GM21526 (cell line): ENCODE measurements at regions not wholly inside any gene's neighbourhood (a gene's known extent, or its start where the extent isn't known, plus 50 kb on each side); places are given as distances from the start of the nearest gene placed in this dataset.
"Not testable (repeated sequence)": the region's sequence is repeated elsewhere in the genome, so short reads cannot be mapped to it uniquely, and the experiment has no call there.

ENCODE experiments used
- ATAC-seq: cut with Tn5 transposase; IDR thresholded peaks from one replicate; pipeline ENCODE4 v1.9.1; 2021; ENCODE audit warnings: moderate library complexity; ENCODE audit not compliant: unreplicated experiment, low FRiP score

DNA sequence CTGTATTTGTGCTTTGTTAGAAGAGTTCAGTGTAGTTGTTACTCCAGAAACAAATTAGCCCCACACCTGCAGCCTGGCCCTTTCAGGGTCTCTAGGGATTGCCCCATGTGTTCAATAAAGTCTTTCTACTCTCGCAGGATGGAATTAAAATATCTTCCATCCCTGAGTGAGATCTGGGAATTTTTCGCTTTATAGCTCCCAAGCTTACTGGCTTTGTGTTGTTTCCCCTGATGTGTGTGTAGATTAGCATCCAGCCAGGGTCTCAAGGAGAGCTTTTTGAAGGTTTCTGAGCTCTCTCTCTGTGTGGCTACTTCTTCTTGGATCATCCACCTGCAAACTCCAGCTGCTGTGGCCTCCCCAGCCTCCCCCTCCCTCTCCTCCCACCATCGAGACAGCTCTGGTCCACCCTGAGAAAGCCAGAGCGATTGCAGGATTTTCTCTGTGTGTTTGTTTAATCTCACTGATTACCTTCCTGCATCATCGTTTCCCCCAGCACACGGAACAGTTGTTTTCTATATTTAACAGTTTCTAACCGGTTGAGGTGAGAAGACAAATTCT lies 553.5 kb downstream of the TBC1D22A start:
- ATAC-seq = no peak

DNA sequence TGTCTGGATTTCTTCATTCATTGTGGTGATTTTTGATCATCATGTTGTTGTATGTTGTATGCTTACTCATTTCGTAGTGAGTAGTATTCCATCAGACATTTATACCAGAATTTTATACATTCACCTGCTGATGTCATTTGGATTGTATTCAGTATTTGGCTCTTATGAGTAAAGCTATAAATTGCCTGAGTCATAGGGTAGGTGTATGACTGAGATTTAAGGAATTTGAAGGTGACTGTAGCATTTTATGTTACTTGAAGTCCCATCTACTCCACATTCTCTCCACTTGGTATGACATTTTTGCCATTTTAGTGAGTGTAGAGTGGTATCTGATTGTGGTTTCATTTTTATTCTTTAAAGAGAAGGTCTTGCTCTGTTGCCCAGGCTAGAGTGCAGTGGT lies 548.2 kb downstream of the TBC1D22A start:
- ATAC-seq = no peak

DNA sequence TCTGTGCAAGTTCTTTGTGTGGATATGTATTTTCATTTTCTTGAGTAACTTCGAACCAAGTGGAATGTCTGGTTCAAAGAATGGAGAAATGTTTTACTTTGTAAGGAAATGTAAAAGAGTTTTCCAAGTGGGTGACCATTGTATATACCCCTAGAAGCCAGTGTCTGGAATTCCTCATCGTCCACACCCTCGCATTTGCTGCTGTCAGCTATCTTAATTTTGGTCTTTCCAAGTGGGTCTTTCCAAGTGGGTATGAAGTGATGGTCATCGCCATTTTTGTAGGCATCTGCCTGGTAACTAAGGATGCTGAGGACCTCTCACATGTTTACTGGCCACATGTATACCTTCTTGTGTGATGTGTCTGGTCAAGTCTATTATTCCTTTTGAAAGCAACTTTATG lies 547.5 kb downstream of the TBC1D22A start:
- no peak for ATAC-seq

DNA sequence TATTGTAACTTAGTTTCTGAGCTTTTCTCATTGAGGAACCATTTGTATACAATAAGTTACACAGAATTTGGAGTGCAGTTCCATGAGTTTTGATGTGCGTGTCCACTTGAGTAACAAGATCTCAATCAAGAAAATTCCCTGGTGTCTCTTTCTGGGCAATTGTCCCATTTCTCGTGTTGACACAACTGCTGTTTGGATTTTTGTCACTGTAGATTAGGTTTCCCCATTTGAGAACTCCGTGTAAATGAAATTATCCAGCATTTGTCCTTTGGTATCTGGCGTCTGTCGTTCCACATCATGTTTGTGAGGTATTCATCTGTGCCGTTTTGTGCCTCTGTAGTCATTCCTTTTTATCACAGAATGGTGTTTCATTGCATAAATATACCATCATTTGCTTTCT lies 547.0 kb downstream of the TBC1D22A start:
- ATAC-seq = no peak

DNA sequence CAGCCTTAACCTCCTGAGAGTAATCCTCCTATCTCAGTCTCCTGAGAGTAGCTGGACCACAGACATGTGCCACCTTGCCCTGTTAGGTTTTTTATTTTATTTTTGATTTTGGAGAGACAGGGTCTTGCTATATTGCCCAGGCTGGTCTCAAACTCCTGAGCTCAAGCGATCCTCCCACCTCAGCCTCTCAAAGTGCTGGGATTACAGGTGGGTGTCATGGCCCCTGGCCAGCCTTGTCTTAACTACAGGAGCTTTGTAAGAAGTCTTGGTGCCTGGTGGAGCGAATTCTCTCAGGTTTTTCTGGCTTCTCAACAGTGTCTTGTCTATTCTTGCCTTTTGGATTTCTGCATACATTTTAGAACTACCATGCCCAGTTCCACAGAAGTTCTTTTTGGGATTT lies 546.4 kb downstream of the TBC1D22A start:
- ATAC-seq = no peak

DNA sequence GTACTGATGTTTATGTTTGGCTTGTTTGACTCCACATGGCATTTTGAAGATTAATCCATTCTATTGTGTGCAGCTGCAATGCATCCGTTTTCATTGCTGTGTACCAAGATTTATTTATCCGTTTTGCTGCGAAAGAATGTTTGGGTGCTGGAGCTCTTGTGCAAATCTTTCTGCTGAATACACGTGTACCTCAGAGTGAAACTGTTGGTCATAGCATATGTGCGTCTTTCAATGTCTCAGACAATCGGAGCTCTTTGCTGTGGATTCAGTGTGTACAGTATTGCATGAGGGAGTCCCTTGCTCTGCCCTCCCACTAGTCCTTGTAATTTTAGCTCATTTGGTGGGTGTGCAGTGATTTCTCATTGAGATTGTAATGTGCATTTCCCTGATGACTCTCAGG lies 545.4 kb downstream of the TBC1D22A start:
- ATAC-seq = no peak

DNA sequence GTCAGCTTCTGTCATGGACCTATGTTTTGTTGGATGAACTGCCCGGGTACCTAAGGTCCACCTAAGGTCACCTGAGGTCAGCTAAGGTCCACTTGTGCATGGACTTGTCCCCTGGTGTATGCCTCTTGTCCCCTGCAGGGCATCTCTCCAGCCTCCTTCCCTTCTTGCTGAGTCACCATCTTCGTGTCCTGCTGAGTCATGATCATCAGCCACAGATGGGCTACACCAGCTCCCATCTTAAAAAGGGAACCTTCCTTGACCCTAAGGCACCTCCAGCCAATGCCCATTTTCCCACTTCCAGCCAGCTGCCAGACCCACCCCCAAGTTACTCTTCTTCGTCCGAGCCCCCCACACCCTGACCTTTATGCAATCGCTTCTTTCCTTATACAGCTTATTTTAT lies 544.9 kb downstream of the TBC1D22A start:
- no peak for ATAC-seq

DNA sequence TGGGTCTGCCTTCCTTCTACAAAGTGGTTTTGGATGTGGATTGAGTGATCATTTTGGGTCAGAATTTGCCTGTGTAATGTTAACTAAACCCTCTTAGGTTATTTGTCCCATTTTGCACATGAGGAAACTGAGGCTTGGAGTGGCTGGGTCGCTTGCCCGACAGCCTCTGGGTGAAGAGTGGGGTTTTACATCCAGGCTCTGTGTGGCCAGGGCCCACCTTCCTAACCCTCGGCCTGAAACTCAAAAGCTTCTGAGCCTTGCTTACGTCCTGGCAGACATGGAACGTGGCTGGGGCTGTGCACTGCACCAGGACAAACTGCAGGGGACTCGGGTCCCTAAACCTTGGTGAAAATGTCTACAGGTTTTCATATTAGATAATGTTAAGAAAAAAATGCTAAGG lies 542.4 kb downstream of the TBC1D22A start:
- no peak for ATAC-seq

DNA sequence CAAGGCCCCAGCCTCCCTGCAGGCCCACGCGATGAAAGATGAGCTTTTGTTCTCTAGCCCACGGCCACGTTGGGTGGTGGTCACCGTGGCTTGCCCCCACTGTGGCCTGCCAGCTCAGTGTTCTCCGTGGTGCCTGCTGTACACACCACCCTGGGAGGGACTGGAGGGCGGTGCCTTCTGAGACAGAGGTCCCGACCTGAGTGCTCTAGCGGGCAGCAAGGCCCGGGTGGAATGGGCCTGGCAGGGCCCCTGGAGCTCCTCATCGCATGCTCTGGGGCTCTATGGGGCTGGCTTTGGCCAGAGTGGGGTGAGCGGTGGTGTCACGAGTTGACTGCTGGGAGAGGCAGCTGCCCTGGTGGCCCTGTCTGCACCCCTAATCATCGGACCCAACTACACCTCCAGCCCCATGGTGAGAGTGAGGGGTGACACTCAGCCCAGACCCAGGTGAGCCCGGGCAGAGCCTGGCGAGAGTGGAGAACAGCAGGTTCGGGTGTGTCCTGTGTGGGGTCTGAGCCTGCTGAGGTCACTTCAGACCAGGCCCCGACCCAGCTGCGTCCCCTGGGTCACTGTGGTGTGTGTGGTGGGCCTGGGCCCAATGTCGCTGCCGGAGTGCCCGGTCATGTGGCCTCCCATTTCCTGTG lies 541.9 kb downstream of the TBC1D22A start:
- no peak for ATAC-seq

DNA sequence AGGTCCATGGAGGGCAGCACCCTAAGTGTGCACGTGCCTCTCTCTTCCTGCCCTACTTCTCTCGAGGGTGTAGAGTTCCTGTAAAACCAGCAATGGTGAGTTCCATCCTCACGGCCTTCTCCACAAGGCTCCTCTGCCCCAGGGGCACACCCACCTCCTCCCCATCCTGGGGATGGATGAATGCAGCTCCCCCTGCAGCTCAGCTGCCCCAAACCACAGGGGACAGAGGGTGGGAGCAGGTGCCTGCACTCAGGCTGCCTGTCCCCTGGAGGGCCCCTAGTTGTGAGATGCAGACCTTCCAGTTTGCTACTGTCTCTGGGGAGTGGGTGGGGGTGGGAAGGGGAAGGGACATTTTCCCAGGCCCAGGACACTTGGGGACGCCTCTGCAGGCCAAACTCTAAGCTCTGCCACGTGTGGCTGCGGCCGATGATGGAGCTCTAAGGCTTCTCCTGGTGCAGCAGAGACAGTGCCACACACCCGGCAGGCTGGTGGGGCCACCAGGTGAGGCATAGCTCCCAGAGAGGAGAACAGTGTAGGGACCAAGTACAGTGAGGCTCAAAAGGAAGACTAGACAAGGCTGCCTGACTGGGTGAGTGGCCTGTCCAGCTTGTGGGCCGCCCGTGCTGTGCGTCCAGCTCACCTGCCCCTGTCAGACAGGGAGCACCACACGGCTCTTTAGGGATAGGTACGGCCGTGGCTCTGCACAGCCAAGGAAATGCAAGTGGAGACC lies 540.9 kb downstream of the TBC1D22A start:
- no peak for ATAC-seq

DNA sequence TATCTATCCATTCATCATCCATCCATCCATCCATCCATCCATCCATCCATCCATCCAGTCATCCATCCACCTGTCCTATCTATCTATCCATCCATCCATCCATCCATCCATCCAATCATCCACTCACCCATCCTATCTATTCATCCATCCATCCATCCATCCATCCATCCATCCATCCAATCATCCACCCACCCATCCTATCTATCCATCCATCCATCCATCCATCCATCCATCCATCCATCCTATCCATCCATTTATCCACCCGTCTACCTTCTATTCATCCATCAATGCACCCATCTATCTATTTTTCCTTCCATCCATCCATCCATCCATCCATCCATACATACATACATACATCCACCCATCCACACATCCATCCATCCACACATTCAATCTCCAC lies 540.1 kb downstream of the TBC1D22A start:
- not testable (repeated sequence) for ATAC-seq

DNA sequence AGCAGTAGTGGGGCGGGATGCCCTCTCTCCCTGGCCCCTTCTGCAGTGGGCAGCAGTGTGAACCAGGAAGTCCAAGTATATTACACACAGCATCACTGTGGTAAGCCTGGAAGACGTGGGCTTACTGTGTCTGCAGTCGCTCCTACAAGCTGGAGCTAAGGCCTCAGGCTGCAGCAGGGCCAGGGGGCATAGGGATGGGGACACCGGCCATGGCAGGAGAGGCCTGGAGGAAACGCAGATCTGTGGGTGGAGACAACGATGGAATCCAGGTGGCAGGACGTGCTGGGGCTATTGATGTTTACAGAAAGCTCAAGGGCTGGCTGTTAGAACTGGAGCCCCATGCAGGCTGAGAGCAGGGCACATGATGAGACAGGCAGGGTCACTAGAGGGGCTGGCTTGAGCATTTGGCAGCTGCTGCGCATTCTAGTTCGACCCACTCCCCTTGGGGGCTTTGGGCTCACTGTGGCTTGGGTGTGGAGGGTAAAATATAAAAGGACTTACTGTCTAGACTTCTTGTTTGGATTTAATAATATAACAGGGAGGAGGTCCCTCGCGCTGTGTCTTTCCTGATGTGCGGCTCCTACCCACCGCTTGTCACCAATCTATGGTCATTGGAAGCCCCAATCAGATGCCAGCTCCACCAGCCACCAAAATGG lies 539.5 kb downstream of the TBC1D22A start:
- ATAC-seq = no peak

DNA sequence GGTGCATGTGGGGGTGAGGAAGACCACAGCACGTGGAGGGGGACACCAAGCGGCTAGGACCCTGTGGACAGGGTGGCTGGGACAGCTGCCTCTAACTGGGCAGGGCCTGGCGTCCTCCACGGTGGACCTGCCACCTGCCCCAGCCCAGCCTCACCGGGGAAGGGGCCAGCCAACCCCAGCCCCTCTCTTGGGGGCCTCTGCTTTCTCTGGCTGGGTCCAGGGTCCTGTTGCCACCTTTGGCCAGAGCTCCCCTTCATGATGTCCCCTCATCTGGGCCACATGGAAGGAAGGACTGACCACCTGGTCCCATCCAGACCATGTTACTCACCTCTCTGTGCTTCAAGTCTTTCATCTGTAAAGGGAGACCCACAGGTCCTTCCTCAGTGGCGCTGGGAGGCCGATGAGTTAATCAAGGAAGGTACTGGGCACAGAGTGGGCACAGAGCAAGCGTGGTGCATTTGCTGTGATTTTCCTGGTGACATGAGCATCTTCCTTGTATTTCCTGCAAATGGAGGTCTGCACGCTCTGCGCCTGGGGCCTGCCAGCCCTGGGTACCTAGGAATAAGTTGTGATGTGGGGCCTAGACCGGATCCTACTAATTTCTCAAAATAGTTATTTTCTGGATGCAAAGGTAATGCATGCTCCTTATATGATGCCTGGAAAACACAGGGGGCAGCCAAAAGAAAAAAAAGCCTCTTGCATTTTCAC lies 538.4 kb downstream of the TBC1D22A start:
- no peak for ATAC-seq

DNA sequence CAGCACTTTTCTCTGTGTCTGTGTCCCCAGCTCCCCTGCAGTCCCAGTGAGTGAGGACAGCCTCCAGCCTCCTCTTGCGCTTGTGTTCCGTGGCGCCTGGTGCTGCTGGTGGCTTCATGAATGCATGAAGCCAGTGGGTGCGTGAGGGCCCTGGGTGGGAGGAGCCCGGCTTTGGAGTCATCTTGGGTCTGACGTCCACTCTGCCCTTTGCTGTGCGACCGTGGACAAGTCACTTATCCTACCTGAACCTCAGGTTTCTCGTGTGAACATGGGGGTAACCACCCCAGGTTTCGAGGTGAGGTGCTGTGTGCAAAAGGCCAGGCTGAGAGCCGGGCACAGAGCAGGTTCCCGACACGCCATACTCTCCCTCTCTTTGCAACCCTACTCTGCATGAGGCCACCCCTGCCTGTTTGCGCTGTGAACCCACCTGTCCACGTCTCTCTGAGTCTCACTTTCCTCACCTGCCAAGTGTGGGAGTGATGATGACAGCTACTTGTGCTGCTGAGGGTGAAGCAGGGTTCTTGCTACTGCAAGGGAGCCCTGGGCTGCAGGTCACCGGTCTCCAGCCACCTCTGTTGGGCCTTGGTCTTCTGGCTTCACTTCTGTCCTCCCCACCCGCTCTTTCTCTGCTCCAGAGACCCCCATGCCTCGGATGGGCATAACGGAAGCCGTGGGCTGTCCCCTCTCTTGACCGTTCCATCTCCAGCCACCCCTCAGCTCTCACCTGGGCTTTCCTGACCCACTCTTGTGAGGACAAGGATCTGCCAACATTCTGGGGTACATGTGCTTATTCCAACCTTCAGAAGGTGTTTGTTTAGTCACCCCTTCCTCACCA lies 537.6 kb downstream of the TBC1D22A start:
- no peak for ATAC-seq

DNA sequence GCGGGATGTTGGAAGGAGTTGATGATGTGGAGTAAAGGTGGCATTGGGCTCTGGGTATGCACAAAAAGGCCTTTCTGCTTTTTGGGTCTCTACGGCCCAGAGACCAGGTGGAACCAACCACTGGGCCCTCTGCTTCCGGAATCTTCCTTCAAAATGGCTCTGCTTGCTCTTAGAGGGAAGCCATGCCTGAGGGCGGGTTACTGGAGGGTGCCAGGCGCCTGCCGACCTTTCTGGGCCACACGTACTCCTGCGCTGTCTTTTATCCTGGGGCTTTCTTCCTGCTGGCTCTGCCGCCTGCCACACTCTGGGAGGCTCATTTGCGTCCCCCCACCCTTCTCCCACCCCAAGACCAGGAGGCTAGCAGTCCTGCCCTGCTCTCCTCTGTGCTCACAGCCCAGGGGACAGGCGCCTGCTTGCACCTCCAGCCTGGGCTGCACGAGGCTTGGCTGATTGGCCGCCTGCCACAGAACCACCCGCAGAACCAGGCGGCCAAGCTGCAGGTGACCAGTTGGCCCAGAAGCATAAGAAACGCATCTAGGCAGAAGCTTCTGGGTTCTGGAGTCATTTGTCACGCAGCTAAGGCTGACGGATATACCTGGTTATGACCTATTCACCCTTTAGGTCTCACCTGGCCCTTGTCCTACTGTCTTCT lies 536.9 kb downstream of the TBC1D22A start:
- no peak for ATAC-seq

DNA sequence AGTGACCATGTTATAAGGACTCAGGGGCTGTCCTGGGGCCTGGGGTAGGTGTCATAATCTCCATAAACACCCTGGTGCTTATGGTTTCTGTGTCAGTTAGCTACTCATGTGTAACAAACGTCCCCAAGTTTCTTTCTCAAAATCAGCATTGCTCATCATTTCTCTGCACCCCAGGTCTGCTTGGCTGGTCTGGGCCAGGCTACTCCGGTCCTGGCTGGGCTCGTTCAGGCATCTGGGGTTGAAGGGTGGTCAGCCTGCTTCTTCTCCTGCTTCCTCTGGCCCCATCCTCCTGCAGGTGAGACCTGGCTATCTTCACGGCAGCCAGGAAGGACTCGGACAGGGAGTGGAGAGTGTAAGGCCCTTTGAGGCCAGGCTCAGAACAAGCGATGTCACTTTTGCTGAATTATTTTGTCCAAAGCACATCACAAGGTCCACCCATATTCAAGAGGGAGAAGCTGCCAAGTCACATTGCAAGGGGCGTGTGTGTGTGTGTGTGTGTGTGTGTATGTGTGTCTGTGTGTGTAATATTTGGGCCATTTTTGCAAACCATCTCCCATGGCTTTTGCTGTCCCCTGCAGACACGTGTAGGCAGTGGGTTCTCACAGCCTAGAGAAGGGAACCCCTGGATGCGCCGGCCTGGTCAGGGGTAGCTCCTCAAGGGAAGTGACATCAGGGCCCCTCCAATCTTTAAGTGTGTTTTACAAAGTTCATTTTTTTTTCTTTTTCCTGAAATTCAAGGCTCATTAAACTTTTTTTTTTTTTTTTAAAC lies 535.8 kb downstream of the TBC1D22A start:
- no peak for ATAC-seq

DNA sequence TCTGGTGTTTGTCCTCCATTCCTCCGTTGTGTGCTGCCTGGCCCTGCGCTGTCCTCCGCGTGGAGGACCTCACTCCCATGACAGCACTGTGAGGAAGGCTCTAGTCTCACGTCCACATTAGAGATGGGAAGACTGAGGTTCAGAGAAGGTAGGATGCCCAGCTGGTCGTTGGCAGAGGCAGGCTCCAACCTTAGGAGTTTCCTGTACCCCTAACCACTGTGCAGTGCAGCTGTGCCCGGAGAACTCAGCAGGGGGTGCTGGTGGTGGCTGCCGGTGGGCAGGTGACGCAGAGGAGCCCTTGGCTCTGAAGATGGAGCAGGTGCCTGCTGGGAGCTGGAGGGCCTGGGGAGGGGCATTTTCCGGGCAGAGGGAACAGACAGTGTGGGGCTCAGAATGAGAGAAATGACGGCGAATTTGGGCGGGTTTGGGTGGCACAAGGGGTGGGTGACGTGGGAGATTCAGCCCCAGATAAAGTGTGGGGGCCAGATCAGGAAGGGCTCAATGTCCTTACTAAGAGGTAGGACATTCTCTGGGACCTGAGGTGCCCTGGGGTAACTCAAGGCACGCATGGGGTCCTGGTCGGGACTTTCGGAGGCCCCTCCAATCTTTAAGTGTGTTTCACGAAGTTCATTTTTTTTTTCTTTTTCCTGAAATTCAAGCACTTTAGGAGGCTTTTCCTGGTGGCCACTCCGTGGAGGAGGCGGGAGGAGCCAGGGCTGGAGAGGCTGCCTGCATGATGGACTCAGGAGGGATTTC lies 535.0 kb downstream of the TBC1D22A start:
- ATAC-seq = no peak
